ENCODE measurements at regions not wholly inside any gene's neighbourhood (a gene's known extent, or its start where the extent isn't known, plus 50 kb on each side); places are given as distances from the start of the nearest gene placed in this dataset.
"Not testable (repeated sequence)": the region's sequence is repeated elsewhere in the genome, so short reads cannot be mapped to it uniquely, and the experiment has no call there.

DNA sequence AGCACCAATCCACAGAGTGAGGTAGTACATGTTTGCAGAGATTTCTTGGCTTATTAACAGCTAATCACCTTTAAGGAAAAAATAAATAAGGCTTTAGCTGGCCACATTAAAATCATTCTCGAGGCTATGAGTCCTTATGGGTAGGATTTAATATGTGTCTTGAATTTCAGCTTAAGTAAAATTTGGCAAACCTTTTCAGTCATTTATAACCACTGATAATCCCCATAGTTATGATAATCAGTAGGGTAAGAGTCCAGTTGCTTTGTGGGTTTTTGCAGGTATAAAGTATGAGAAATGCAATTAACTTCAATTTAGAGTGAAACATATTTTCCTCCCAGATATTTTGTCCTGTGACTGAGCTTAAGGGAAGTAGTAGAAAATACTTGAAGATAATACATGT is 1458.9 kb upstream of the FLRT2 start:
- DNase-seq, result no peak

DNA sequence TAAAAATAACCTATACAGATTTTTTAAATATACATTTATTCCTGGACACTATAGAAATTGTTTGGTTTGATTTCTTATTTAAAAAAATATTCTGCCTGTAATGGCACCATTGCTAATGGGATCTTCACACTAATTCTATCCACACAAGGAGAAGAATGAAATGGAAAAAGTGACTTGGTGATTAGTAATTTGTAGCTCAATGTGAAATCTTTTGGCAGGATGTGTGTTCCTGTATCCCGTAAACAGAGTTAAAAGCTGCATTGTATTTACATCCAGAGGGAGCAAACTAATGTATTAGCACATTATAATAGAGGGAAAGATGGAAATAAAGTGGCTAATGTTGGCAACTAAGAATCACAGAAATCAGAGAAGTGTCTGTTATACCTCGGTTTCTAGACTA is 1455.3 kb upstream of the FLRT2 start:
- DNase-seq, result no peak

DNA sequence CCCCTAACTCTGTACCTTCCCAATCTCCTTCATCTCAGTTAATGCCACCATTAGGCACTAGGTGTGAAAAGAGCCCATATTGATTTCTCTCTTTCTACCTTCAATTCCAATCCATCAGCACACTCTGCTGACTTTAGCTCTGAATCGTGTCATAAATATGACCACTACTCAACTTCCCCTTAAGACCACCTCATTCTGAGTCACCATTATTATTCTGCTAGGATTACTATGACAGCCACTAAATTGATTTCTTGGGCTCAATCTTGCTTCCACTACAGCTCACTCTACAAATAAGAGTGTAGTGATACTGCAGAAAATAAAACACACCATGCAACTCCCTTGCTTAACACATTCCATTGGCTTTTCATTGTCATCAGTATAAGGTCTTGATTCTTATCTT is 1449.0 kb upstream of the FLRT2 start:
- no peak for DNase-seq

DNA sequence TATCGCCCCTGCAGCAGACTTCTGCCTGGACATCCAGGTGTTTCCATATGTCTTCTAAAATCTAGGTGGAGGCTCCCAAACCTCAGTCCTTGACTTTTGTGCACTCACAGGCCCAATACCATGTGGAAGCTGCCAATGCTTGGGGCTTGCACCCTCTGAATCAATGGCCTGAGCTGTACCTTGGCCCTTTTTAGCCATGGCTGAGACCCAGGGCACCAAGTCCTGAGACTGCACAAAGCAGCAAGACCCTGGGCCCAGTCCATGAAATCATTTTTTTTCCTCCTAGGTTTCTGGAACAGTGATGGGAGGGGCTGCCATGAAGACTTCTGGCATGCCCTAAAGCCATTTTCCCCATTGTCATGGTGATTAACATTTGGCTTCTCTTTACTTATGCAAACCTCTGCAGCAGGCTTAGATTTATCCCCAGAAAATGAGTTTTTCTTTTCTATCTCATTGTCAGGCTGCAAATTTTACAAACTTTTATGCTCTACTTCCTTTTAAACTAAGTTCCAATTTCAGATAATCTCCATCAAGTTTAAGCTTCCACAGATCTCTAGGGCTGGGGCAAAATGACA is 1445.8 kb upstream of the FLRT2 start:
- DNase-seq, result no peak

DNA sequence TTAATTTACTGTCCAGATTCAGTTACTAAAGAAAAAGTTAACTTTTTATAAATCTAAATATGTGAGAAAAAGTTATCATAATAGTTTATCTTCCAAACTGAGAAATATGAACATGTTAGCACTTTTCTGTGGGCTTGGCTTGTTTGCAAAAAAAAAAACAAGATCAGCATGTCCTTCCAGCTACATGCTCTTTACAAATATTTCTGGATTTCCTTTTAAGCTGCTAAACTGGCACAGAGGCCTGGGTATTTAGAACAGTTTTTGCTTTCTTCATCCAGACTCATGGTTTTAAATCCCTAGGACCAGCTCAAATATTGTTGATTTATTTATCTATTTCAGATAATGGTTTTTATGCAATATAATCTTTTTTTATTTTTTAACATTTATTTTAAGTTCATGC is 1444.5 kb upstream of the FLRT2 start:
- DNase-seq, result no peak

DNA sequence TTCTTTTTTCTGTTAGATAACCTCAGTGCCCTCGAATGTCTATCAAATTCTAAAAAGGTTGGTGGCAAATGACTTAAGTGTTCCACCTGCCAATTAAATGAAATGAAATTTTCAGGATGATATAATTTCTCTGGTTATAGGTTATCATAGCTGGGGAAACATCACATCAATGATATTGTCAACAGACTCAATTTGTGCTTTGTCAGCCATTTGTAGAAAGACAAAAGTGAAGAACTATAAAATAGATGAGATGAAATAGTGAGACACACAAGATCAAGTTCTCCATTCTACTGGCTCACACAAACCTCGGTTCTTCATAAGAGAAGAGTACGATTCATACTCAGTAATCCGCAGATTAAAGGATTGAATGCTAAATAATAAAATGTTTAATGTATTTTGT is 1443.2 kb upstream of the FLRT2 start:
- no peak for DNase-seq

DNA sequence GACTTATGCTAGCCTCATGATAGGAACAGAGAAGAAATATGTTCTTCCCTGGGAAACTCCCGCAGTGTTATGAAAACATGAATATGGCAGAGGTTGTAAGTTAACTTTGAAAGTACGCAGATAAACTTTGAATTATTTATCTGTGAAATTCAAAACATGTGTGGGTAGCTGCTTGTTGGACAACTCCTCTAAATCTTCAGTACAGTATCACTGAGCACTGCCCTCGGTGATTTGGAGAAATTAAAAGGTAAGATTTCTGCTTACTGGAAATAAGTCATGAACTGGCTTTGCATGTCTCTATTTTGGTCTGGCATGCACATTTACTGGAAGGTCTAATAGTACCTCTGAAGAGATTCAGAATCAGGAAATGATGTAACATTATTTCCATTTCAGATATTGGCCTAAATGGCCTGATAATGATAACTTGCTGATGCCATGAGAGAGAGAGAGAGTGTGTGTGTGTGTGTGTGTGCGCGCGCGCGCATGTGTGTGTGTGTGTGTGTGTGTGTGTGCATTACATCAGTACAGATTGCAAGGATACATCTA is 1441.9 kb upstream of the FLRT2 start:
- DNase-seq, result no peak

DNA sequence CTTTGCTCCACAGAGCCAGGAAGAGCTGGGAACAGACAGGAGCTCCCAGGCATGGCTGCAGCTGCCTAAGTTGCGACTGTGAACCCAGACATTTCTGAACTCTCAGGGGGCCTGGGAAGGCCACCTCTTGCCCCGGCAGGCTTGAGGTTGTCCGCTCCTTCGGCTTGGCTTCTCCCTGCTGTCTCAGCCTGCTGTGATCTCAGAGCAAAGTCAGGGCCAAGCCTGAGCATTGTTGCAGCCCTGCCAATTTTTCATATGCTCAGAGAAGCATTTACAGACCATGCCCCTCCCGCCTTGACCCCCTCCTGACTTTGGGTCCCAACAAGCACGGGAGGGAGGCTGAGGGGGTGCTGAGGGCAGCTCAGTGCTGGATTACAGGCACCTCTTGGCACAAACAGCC is 1439.1 kb upstream of the FLRT2 start:
- no peak for DNase-seq

DNA sequence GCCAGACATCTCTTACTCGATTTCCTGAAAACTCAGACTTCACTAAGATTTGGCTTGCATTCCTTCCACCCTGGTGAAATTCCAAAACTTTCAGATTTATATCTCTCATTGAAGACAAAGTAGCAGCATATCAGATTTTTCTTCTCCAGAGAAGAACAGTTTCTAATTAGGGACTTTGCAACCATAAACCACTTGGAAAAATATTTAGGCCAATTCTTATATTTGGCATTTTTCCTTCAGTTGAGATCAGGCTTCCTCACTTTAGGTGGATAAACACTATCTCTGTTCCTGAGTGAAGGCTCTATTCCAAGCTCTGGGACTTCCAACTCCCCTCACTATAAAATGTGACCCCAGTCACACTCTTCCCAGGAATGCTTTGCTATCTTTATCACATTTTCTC is 1434.3 kb upstream of the FLRT2 start:
- no peak for DNase-seq

DNA sequence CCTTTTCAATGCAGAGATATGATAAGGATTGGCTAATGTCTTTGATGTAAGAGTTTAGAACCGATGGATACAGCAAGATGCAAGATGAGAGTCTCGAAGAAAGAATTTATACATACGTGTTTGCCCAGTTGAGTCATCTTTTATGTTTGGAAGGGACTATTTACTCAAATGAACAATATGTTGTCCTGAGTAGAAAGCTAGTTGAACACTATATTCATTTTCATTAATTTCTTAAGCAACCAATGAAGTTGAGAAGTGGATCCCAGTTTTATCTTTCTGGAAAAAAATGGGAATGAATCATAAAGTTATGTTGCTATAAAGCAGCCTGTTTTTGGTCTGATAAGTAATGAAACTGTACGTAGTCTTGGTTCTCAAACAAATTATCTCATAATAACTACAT is 1431.7 kb upstream of the FLRT2 start:
- no peak for DNase-seq

DNA sequence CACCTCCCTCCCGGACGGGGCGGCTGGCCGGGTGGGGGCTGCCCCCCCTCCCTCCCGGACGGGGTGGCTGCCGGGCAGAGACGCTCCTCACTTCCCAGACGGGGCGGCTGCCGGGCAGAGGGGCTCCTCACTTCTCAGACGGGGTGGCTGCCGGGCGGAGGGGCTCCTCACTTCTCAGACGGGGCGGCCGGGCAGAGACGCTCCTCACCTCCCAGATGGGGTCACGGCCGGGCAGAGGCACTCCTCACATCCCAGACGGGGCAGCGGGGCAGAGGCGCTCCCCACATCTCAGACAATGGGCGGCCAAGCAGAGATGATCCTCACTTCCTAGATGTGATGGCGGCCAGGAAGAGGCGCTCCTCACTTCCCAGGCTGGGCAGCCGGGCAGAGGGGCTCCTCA is 1430.4 kb upstream of the FLRT2 start:
- DNase-seq, result not testable (repeated sequence)

DNA sequence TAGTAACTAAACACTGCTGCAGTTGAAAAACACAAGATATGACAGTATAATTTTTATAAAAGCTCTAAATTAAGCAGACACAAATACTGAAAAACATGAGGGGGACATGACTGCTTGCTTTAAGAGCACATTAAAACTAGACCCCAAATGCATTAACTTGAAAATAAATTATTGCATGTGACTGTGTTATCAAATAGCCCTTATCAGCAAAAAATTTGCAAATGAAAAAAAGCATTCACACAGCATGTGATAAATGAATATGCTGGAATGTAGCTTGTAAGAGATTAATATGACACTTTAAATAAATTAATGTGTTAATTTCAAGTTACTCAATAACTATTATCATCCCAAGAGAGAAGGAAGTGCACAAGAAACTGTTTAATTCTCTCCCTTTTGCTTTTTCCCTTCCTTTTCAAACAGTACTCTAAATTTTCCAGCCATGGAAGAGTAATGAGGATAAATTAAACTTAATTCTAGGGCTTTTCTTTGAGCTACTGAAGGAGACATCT is 1422.1 kb upstream of the FLRT2 start:
- no peak for DNase-seq

DNA sequence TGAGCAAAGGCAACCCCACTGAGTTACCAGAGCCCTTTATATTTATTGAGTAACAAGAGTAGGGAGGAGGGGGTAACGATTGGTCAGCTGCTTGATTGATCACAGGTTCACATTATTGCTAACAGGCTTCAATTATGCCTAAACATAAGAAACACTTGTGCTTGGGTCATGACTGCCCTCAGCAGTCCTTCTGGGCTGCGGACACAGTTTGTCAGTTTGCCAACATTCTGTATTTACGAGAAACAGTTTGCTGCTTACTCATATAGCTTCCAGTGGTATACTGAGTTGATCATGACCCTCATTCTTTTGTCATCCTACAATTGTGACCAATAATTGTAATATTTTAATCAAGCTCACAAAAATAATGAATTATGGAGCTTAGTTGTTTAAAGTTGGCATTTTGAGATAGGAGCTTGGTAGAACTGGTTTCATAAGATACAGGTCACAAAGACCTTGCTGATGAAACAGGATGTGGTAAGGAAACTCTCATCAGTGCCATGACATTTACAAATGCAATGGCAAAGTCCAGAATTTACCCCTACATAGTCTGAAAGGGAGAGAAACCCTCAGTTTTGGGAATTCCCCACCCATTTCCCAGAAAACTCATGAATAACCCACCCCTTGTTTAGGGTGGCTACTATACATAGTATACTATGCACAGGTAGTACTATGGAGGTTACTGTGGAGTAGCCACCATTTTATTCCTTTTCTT is 1421.0 kb upstream of the FLRT2 start:
- DNase-seq, result no peak

DNA sequence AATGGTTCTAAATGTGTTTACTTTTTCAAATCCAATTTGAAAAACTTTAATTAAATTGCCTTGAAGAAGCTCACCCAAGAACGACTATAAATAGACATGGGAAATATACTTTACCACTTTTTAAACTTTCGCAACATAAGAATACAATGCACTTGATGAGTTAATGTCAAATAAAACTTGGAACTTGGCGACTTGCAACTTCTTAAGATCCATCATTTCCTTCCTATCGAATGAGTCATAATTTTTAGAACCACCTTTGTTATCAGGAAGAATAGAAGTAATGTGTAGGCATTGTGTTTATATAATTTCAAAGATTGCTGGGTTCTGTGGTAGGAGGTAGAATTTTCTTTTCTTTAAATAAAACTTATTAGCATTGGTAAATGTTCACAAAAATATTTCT is 1417.4 kb upstream of the FLRT2 start:
- no peak for DNase-seq

DNA sequence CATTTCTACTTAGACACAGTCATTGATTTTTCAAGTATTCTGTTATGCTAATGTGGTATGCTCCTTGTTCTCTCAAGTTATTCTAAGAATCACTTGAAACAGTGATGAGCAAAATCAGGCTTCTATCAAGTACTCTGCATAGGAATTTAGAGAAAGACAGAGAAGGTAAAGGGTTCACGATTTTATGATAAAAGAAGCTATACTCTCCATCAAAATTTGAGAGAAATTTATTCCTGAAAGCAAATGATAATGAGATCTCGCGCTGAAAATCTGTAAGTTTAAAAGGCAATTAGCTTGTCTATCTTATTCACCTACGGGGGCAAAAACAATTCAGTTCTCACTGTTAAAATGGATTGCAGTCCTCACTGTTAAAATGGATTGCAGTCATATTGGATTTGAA is 1404.3 kb upstream of the FLRT2 start:
- no peak for DNase-seq

DNA sequence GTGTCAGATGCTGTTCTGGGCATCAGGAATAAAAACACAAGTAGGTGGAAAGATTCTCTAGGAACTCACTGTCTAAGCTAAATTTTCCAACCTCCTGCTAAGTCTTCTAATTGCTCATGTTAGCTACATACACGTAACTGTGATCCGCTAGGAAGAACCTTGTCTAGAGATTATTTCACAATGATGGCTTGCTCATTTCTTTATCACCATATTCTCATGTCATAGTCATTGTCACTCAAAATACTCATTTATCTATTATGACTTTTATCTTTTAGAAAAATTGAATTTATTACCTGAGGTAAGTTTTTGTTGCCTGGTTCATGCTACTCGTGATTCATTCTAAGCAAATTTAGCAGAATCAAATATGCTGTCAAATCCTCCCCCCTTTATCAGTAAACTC is 1402.4 kb upstream of the FLRT2 start:
- no peak for DNase-seq

DNA sequence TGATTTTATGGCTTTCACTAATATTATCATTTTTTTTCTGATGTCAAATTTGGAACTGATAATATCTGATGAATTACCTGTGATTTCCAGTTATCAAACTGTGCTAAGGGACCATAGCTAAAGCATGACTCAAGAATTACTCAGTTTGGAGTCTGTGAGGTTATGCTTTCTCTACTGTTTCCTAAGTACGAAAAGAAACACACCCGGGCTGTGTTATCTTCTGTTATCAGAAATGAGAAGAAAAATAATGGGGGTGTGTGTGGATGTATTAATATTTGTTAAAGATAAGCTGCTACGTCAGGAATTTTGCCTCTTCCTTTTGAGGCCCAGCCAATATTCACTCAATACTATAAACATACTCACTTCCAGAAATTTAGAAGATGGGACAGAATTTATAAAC is 1401.9 kb upstream of the FLRT2 start:
- no peak for DNase-seq

DNA sequence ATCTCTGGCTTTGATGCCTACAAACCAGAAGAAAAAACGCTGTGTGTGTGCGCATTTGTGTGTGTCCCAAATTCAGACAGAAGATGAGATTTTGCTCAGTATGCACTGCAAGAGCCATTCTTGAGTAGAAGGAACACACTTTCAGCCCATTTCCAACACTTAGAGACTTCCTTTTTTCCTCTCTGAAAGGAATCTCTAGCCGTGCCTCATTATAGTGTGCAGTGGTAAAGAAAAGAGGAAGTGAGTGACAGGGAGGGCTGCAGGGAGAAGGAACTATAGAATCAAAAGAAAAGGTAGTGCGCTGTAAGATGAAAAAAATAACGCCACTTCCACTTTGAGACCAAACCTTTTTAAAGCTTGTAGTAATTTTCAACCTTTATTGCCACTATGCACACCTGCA is 1400.9 kb upstream of the FLRT2 start:
- no peak for DNase-seq

DNA sequence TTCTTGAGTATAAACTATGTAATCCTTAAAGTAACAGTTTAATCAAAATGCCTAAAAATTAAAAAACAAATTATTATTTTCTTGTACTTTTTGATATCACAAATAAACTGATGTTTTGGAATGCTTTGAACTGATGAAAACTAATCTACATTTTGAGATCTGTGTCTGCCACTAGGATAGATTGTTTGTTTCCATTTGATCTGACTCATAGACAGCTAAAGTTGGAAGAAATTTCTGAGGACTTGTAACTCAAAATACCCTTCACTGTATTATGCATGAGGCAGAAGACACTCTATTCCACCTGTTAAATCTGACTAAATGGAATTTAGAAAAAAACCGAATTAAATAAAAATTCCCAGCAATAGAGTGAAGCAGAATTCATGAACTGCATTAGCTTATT is 1400.0 kb upstream of the FLRT2 start:
- no peak for DNase-seq

DNA sequence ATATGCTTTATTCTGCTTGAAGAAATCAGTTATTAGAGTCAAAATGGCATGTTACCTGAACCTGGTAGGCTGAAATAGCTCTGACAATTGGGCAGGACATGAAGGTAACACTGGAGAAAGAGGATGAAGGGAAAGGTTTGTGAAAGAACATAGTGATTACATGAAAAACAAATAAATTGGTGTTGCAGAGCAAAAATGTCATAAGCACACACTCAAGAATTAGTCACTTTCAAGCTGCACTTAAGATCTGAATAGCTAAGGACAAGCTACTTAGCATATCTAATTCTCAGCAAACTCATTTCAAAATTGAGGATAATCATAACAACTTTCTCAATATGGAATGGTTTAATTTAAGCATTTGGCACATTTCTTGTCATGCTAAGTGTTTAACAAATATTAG is 1398.0 kb upstream of the FLRT2 start:
- DNase-seq, result no peak

DNA sequence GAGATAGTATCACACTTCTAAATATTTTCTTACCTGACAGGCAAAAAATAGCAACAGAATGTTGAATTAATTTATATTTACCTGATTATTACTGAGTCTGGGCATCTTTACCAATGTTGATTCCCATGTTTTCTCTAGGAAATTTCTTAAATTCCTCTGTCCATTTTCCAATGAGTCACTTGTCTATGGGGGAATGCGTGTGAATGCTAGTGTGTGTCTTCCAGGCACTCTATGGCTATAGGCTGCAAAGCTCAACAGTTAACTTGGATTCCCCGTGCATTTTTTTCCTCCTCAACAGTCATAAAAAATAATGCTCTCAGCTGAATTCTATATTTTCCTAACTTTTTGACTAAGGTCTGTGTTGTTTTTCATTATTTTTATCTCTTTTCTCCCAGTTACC is 1385.8 kb upstream of the FLRT2 start:
- no peak for DNase-seq

DNA sequence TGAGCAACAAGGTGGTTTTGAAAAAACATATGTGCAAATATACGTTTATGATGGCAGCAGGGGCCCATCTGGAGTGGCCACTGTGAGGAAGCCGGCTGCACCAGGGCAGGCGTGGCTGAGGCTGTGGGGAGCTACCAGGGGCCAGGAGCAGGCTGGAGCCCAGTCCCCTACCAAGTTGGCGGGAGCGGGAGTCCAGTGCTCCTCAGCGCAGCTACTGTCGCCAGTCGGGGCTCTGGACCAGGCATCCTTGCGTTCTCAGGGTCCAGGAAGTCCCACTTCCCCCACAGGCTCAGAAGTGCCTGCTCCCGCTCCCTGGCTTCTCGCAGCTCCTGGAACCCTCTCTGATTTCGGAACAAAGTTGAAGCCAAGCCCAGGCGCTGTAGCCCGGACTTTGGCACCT is 1377.5 kb upstream of the FLRT2 start:
- DNase-seq, result no peak

DNA sequence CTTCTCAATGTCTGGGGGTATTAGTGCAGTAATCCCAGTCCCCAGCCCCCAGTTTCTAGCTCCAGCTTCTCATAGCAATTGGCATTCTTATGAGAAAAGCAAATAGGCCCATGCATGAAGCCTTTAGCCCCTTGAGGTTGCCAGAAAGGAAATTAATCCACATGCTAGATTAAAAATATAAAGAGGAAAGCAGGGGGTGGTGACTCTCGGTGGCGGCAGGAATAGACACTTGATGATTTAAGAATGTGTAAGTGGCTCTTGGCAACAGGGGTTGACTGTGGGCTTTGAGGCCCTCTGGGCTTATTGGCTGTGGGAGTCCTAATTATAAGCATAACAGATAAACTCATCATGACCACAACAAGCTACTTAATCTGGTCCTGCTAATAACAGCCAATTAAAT is 1367.3 kb upstream of the FLRT2 start:
- no peak for DNase-seq

DNA sequence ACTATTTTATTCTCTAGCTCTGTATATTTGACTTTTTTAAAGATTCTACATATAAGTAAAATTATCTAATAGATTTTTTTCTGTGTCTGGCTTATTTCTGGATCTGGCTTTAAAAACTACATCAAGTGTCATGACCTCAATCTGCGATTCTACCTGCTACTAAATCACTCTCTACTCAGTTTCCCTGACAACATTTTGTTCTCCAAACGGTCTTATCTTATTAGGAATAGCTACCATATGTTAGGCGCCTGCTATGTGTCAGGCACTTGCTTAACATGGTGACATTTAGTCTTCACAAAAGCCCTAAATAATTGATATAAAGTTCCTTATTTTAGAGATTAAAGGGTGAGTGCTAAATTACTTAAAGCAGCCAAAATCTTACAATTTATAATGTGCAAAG is 1362.9 kb upstream of the FLRT2 start:
- no peak for DNase-seq

DNA sequence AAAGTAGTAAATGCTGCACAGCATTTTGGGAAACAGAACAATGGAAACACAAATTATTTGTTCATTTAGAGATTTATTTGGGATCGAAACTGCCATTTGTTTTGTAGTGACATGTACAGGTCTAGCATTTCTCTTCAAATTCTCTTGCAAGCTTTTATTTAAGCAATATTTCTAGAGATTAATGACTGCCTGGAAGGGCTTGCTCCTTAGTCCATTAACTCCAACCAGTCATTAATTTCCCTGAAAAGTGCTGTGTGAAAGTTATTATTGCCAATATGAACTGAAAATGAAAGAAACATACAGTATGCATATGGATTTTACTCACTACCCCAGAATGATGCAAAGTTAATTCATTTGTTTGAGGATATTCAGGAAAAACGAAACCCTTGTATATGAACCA is 1349.6 kb upstream of the FLRT2 start:
- DNase-seq, result no peak
